NB4 (cell line): ENCODE measurements at regions not wholly inside any gene's neighbourhood (a gene's known extent, or its start where the extent isn't known, plus 50 kb on each side); places are given as distances from the start of the nearest gene placed in this dataset.

Source experiments
- CTCF ChIP-seq: IDR thresholded peaks from one replicate; pipeline ENCODE4 v1.5.1; 2012; ENCODE audit warnings: low read depth, low read length
- MAX ChIP-seq: IDR thresholded peaks from 2 replicates; pipeline ENCODE4 v1.6.1; 2011; ENCODE audit warnings: low read depth, low read length
- MYC ChIP-seq: IDR thresholded peaks from 2 replicates; pipeline ENCODE4 v1.6.1; 2011; ENCODE audit warnings: low read depth, low read length
- POLR2A ChIP-seq: IDR thresholded peaks from 2 replicates; pipeline ENCODE4 v1.6.1; 2011; ENCODE audit warnings: mild to moderate bottlenecking; ENCODE audit not compliant: insufficient read length; ENCODE audit errors: extremely low read depth

DNA sequence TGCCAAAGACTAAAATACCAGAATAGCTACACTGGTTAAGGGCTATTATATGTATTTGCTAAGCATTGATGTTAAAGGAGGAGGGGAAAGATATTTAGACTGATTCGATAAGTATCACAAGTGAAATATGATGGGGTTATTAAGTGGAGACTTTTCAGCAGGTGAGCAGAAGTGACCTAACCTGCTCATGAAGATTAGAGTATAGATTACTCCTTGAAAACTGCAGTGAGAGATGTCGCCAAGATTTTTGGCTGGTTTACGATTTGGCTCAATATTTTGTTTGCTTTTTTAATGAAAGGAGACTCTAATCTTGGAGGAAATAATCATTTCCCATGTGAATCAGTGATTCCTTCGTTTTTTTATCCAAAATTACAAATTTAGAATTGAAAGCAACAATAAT, 1279.5 kb upstream of the TENM4 start:
- no peak for TF ChIP-seq CTCF
- no peak for TF ChIP-seq MYC
- TF ChIP-seq MAX: no peak
- TF ChIP-seq POLR2A: no peak
